ENCODE measurements at regions not wholly inside any gene's neighbourhood (a gene's known extent, or its start where the extent isn't known, plus 50 kb on each side); places are given as distances from the start of the nearest gene placed in this dataset.

- DNase-seq (ENCODE audit: low read depth in 1 of 2, low spot score in 1 of 2): no peak
Measured at GRCh38 chr16:86926181-86927094, 348.1 kb downstream of the FOXL1 start.

DNA sequence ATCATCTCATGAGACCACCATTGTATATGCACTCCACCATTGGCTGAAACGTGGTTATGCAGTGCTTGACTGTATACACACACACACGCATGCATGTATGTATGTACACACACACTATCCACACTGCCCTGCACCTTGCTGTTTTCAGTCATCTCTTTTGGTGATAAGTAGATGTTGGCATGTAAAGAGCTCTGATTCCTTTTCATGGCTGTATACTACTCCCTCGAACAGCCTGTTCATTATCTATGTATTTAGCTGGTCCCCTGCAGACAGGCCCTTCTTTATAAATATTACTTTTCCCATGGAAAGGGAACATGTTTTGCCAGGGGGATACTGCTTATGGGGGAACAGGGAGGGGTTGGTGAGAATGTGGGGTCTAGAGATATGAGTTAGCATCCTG is 349.4 kb downstream of the FOXL1 start:
- no peak for DNase-seq (ENCODE audit: low read depth in 1 of 2, low spot score in 1 of 2)

GRCh38 chr16:86928523-86929011 is 350.2 kb downstream of the FOXL1 start:
- no peak for DNase-seq (ENCODE audit: low read depth in 1 of 2, low spot score in 1 of 2)

DNA sequence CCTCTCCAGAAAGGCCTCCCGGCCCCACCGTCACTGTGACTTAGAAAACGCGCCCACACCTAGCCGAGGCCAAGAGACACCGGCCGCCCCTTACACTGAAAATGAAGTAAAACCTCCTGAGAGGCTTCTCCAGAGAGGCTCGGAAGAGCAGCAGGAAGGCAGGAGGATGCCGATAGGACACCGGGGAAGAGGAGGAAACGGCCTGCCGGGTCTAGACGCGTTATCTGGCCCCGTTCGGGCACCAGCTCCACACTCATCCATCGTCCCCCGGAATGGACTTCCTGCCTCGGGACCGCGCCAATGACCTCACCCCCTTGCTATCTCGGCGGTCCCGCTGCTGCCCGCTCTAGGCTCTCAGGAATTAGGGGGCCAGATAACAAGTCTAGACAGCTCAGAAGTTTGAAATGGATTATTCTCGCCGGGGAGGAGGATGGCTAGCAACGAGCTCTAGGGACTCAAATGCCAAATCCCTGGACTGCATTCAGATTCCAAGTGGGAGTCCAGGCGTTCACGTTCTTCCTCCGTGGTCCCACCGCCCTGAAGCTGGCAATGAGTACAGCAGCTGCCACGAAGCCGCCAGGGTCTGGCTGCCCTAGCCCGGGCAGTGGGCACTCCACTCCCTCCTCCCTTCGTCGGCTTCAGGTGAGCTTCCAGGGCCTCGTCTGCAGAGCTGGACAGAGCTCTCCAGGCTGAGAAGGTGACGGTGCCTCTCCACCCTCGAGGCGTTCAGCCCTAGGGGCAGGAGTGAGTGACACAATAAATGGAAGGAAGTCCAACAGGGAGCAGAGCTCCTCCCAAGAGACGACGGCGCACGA is 350.9 kb downstream of the FOXL1 start:
- no peak for DNase-seq (ENCODE audit: low read depth in 1 of 2, low spot score in 1 of 2)

- DNase-seq (ENCODE audit: low read depth in 1 of 2, low spot score in 1 of 2): no peak
Measured at GRCh38 chr16:86930001-86930400, 351.7 kb downstream of the FOXL1 start.

DNA sequence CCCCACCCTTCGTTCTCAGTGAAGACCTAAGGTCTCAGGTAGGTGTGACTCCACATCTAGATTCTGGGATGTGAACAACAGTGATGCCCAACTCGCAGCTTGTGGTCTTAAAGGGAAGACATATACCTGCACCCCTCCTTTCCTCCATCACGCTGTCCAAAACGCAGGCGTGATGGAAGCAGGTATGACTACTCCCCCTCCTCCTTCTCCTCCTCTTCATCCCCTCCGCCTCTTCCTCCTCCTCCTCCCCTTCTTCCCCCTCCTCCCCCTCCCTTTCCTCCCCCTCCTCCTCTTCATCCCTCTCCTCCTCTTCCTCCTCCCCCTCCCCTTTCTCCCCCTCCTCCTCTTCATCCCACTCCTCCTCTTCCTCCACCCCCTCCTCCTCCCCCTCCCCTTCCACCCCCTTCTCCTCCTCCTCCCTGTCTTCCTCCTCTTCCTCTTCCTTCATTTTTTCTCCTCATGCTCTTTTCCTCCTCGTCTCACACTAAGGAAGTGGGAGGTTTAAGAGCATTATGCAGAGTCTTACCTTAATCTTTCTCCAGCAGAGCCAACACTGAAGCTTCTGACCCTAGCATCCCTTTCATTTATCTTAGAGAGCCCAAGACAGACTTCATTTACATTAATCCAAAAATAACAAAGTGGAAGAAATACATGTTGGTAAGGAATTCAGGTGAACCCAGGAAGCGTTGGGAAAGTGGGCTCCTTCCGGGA is 352.5 kb downstream of the FOXL1 start:
- no peak for DNase-seq (ENCODE audit: low read depth in 1 of 2, low spot score in 1 of 2)

DNA sequence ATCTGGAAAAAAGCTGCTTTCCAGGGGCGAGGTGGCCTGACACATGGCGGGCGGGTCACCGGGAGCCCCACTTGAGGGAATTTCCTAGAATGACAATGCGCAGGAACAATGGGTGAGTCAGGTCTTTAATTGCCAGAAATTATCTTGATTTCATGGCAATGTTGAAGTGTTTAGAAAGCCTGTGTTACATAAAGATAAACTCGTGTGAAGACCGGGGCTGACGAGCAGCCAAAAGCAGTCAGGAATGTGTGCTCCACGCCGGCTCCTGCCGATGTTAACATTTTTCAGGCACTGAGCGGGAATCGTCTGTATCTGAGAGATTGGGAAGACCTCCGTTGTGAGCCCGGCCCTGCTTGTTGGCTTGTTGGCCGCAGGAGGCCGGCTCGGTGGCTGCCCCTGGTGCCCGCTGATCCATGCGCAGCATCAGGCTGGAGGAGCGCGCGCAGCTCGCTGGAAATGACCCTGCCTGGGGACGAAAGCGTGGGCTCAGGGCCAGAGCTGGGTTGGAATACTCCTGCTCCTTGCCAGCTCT is 353.1 kb downstream of the FOXL1 start:
- no peak for DNase-seq (ENCODE audit: low read depth in 1 of 2, low spot score in 1 of 2)

DNA sequence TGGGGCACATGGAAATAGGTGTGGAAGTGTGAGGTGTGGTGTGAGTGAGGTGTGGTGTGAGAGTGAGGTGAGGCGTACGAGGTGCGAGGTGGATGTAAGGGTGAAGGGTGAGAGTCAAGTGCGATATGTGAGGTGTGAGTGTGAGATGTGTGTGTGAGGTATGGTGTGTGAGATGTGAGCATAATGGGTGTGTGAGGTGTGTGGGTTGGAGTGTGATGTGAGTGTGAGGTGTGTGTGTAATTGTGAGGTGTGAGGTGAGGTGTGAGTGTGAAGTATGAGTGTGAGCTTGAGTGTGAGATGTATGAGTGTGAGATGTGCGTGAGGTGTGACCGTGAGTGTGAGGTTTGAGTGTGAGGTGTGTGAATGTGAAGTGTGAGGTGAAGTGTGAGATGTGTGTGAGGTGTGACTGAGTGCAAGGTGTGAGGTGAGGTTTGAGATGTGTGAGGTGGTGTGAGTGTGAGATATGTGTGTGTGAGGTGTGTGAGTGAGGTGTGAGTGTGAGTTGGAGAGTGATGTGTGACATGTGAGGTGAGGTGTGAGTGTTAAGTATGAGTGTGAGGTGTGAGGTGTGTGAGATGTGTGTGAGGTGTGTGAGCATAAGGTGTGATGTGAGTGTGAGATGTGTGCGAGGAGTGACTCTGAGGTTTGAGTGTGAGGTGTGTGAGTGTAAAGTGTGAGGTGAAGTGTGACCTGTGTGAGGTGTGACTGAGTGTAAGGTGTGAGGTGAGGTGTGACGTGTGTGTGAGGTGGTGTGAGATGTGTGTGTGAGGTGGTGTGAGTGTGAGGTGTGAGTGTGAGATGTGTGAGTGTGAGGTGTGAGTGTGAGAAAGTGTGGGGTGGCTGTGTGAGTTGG is 354.0 kb downstream of the FOXL1 start:
- DNase-seq (ENCODE audit: low read depth in 1 of 2, low spot score in 1 of 2): no peak

- DNase-seq (ENCODE audit: low read depth in 1 of 2, low spot score in 1 of 2): no peak
Measured at GRCh38 chr16:86934581-86935375, 356.4 kb downstream of the FOXL1 start.

DNA sequence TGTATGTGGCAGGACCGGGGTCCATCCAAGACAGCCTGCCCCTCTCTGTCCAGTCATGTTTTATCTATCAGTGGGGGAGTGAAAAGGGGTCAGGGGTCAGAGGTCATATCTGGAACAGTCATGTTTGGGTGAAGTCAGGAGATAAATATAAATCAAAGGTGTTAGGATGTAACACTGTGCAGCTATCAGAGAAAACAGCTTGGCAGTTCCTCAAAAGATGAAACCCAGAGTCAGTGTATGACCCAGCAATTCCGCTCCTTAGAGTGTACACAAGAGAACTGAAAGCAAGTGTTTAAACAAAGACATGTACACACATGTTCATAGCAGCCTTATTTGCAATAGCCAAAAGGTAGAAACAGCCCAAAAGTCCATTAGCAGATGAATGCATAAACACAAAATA is 361.3 kb downstream of the FOXL1 start:
- no peak for DNase-seq (ENCODE audit: low read depth in 1 of 2, low spot score in 1 of 2)

DNA sequence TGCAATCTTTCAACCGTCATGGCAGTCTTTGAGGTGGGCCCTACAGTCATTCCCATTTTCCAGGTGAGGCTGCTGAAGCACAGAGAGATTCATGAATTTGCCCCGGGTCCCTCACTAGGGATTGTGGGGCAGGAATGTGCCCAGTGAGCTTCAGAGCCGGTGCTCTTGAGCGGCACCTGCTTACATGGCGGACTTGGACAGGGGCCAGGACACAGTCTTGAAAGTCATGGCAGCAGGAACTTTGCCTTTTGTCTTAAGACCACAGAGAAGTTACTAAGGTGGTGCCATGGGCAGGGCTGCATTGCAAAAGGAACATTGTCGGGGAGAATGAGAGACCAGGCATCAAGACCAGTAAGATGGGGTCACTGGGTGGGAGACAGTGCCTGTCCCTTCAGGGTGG is 363.4 kb downstream of the FOXL1 start:
- no peak for DNase-seq (ENCODE audit: low read depth in 1 of 2, low spot score in 1 of 2)

DNA sequence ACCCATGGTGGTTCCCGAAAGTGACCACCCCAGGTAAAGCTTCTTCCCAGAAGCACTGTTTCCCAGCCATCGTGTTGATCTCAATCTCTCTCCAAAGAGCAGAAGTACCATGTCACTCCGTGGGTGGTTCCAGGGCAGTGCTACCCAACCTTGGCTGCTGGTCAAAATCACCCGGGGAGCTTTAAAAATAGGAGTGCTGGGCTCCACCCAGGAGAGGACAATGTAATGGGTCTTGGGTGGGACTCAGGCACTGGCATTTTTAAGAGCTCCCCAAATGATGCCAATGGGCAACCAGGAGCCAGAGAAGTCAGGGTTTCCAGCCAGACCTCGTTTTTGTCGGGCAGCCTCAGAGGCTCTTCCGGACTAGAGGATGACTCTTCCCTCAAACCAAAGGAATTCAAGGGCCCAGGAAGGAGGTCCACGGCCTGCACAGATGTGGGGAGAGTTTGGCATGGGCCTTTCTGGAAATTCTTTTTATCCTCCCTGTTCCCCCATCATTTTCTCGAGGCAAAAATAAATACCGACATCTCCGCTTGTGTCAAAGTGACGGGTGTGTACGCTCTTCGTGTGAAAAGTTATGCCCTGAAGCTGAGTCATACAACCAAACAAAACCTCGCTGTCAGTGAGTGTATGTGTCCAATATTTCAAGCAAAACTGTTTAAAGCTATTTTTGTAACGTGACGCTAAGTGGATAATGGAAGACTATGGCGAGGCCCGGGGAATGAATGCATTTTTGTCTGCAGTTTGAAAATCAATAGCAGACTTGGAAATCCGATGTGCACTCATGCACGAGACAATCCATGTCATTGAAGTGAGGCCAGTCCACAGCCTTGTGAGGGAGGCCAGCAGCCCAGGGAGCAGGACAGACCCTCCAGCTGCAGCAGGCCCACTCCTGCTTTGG is 364.1 kb downstream of the FOXL1 start:
- no peak for DNase-seq (ENCODE audit: low read depth in 1 of 2, low spot score in 1 of 2)

DNA sequence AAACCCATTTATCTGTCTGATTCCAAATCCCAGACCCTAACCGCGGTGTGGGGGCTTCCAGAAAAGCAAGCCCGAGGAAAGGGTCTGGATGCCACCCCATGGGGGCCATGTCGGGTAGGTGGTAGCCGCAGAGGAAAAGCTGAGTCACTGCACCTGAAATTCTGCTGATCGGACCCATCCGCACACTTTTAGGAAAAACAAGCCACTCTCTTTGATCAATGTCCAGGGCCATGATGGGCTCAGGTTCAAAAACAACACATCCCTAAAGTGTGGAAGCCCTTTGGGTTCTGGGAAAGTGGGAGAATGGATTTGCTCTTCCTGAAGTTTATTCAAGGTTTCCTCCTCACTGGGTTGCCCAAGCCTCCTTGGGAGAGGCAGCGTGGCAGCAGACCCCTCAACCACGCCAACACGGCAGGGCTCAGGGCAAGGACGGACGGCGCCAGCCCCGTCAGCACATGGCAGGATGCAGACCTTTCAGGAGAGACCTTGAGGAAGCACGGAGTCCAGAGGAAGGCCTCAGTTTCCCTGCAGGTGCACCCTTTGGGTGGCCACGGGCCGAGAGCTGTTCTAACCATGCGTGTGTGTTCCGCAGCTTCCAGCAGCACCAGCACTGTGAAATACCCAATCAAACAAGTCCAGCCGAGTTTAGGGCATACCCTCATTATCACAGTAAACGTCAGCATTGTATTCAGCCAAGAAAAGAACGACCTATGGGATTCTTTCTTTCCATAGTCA is 367.0 kb downstream of the FOXL1 start:
- DNase-seq (ENCODE audit: low read depth in 1 of 2, low spot score in 1 of 2): no peak

GRCh38 chr16:86946396-86946795 is 368.0 kb downstream of the FOXL1 start:
- DNase-seq (ENCODE audit: low read depth in 1 of 2, low spot score in 1 of 2): no peak

DNA sequence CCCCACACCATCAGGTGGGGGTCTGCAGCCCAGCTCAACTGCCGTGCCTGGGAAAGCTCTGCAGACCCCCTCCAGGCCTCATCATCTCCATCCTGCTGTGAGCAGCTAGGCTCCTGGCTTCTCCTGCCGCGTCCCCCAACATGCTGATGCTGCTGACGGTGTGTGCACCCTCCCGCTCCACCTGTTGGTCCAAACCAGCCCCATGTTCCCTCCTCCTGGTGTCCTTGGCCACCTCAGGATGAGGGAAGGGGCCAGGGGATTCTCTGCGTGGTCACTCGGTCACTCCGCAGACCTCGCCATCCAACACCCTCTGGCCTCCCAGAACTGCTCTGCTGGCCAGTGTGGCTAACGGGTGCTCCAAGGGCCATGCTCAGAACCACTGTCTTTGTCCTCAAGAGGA is 368.6 kb downstream of the FOXL1 start:
- no peak for DNase-seq (ENCODE audit: low read depth in 1 of 2, low spot score in 1 of 2)

- DNase-seq (ENCODE audit: low read depth in 1 of 2, low spot score in 1 of 2): no peak
Measured at GRCh38 chr16:86948046-86948445, 369.1 kb downstream of the C16orf95 start.

DNA sequence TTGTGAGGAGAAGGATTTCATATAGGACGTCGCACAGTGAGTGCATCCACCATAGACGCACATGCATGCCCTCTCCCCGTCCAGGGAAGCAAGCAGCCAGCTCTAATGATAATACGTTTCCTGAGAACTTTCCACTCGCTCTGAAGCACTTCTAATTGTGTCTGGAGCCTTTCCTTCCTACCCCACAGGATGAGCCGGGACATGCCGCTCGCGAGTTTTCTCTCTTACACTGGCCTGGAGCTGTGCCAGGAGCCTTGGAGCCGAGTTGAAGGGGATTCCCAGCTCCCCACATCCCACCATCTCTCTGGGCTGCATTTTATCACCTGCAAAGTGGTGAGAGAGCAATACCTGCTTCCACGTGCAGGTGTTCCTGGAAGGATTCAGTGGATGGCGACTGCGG is 368.1 kb downstream of the C16orf95 start:
- no peak for DNase-seq (ENCODE audit: low read depth in 1 of 2, low spot score in 1 of 2)

- no peak for DNase-seq (ENCODE audit: low read depth in 1 of 2, low spot score in 1 of 2)
Measured at GRCh38 chr16:86949630-86950029, 367.6 kb downstream of the C16orf95 start.
